ENCODE measurements at regions not wholly inside any gene's neighbourhood (a gene's known extent, or its start where the extent isn't known, plus 50 kb on each side); places are given as distances from the start of the nearest gene placed in this dataset.

DNA sequence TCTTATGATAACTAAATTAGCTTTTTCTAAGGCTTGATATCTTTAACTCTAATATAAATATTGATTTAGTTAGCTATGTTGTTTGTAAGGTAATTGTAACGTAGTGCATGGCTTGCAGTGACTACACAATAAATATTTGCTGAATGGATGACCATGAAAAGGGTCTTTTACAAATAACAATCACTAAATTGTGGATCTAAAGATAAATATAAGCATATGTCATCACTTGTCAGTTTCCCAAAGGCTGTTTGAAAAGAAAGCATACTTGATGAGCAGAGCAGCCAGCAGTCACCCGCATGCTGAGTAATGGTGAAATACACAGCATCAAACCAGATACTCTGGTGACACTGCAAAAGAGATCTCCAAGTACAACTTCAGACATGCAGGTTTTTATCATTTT lies 92.5 kb upstream of the FMN2 start:
- DNase-seq (ENCODE audit: low read depth), result no peak
- TF ChIP-seq, protein P1, sequence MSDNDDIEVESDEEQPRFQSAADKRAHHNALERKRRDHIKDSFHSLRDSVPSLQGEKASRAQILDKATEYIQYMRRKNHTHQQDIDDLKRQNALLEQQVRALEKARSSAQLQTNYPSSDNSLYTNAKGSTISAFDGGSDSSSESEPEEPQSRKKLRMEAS (IDR thresholded peaks at IDR 0.05; ENCODE audit: low read depth, low read length), result no peak

DNA sequence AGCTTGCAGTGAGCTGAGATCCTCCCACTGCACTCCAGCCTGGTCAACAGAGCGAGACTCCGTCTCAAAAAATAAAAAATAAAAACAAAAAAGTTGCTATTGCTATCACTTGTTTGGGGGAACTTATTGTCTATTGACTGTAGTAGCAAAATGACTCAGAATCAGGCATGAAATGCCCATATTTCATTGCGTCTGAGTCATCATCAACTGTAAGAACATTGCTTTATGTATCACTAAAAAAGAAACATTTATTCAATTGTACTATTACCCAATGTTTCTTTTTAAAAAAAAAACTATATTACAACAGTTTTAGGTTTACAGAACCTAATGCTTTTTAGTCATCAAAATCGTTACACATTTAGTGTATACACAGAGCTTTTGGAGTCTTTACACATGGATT lies 91.0 kb upstream of the FMN2 start:
- DNase-seq (ENCODE audit: low read depth), result no peak
- H3K4me3 ChIP-seq (ENCODE audit: low read depth, low read length), result no peak overlapping the region
- TF ChIP-seq, protein P1 (IDR thresholded peaks at IDR 0.05; ENCODE audit: low read depth, low read length), result no peak
- TF ChIP-seq POLR2A (IDR thresholded peaks at IDR 0.05; ENCODE audit: extremely low read depth, insufficient read length) (no peak), MYC (IDR thresholded peaks at IDR 0.05; ENCODE audit: low read depth, low read length) (no peak)
- TF ChIP-seq, protein P2, sequence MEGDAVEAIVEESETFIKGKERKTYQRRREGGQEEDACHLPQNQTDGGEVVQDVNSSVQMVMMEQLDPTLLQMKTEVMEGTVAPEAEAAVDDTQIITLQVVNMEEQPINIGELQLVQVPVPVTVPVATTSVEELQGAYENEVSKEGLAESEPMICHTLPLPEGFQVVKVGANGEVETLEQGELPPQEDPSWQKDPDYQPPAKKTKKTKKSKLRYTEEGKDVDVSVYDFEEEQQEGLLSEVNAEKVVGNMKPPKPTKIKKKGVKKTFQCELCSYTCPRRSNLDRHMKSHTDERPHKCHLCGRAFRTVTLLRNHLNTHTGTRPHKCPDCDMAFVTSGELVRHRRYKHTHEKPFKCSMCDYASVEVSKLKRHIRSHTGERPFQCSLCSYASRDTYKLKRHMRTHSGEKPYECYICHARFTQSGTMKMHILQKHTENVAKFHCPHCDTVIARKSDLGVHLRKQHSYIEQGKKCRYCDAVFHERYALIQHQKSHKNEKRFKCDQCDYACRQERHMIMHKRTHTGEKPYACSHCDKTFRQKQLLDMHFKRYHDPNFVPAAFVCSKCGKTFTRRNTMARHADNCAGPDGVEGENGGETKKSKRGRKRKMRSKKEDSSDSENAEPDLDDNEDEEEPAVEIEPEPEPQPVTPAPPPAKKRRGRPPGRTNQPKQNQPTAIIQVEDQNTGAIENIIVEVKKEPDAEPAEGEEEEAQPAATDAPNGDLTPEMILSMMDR (IDR thresholded peaks at IDR 0.05; ENCODE audit: low read depth, low read length), result no peak

More for the DNA sequence above, 92.5 kb upstream of the FMN2 start:
- H3K4me3 ChIP-seq (ENCODE audit: low read depth, low read length), result no peak overlapping the region

DNA sequence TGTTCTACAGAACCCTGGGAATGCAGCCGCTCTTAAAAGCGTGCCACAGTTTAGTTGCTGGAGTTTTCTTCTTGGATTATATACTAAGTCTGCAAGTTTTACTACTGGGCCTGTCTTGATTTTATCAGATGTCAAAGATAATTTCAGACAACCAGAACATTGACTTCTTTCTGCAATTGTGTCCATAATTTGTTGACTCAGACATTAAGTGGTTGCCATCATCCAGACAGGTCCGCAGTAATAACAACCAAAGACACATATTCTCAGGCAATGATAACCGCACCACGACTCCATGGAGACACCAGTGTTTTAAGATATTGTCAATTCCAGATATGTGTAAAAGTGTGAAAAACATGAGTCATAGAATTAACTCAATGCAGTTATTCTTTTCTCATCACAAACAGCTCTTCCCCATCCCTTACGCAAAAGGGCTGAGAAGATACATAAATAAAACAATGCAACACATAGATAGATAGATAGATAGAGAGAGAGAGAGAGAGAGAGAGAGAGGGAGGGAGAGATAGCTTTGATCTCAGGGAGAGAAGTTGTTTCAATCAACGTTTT lies 90.4 kb upstream of the FMN2 start:
- no peak for DNase-seq (ENCODE audit: low read depth)
- no peak overlapping the region for H3K4me3 ChIP-seq (ENCODE audit: low read depth, low read length)
- no peak for TF ChIP-seq POLR2A (IDR thresholded peaks at IDR 0.05; ENCODE audit: extremely low read depth, insufficient read length)
- TF ChIP-seq MYC (IDR thresholded peaks at IDR 0.05; ENCODE audit: low read depth, low read length), result no peak
- TF ChIP-seq, protein P2 (IDR thresholded peaks at IDR 0.05; ENCODE audit: low read depth, low read length), result no peak
- TF ChIP-seq, protein P1 (IDR thresholded peaks at IDR 0.05; ENCODE audit: low read depth, low read length), result no peak

DNA sequence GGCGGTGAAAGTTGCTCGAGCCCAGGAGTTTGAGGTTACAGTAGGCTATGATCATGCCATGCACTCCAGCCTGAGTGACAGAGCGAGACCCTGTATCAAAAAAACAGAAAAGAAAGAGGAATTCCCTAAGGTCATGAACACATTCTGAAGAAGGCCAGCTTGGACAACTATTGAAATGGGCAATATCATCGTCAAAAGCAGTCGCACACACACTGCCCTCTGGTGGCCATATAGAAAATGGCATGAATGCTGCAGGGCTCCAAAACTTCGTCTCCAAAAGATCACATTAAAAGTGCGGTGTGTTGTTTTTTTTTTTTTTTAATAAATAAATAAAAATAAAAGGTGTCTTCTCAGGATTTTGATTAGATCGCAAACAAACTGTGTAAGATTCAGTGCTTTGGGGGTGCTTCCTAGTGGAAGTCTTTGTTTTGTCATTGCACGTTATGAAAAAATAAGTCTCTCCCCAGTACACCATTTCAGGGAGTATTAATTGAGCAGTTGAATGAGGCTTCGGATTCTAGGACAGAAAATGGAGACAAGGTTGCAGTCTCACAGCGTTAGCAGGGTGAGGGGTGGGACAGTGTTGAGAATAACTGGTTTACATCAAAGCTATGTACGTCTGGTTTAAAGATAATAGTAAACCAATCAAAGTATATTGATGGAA lies 87.5 kb upstream of the FMN2 start:
- no peak overlapping the region for H3K4me3 ChIP-seq (ENCODE audit: low read depth, low read length)
- peak; percentile 33 for DNase-seq (ENCODE audit: low read depth)
- TF ChIP-seq, protein P2 (IDR thresholded peaks at IDR 0.05; ENCODE audit: low read depth, low read length), result peak; percentile 77
- TF ChIP-seq MYC (IDR thresholded peaks at IDR 0.05; ENCODE audit: low read depth, low read length) (no peak), POLR2A (IDR thresholded peaks at IDR 0.05; ENCODE audit: extremely low read depth, insufficient read length) (no peak)

DNA sequence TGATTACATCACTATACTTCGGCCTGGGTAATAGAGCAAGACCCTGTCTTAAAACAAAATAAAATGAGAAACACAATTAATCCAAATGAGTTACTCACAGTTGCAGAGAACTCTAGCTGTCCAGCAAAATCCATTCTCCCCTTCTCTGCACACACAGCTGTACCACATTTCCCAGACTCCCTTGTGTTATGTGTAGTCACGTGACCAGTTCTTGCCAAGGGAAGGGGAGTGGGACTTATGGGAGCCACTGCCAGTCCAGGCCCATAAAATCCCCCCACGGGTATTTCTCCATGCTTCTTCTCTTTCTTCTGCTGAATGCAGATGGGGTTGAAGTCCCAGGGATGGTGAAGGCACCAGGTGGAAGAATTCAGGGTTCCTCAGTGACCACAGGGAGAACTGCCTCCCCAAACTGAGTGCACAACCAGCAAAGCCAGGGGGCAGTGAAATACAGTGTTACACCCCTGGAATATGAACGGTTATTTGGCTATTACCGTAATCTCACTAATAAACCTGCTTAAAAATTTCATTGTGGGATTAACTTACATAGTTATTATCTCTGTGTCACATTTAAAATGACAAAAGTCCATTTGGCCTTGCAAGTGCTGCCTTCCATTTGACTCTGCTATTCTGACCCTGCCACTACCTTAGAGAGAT lies 85.6 kb upstream of the FMN2 start:
- DNase-seq (ENCODE audit: low read depth), result peak; percentile 5
- no peak overlapping the region for H3K4me3 ChIP-seq (ENCODE audit: low read depth, low read length)
- TF ChIP-seq, protein P2 (IDR thresholded peaks at IDR 0.05; ENCODE audit: low read depth, low read length), result no peak
- TF ChIP-seq MYC (IDR thresholded peaks at IDR 0.05; ENCODE audit: low read depth, low read length) (no peak), POLR2A (IDR thresholded peaks at IDR 0.05; ENCODE audit: extremely low read depth, insufficient read length) (no peak)
- TF ChIP-seq, protein P1 (IDR thresholded peaks at IDR 0.05; ENCODE audit: low read depth, low read length), result no peak

DNA sequence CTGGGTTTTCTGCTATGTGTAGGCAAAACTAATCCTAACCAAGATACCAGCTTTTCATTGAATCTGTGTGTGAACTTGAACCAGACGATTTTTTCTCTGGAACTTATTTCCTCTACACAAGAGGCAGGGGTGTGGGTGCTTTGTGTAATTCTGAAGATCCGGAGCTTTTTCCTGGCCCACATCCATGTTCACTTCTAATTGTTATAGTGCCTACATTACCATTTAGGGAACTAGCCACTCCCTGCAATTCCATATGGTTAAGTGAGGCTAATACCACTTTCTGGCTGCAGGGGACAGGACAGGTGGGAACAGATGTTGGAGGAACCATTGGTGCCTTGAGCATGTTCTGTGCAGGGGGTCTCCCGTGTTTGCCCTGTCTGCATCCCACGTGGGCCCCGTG lies 83.4 kb upstream of the FMN2 start:
- DNase-seq (ENCODE audit: low read depth), result no peak
- TF ChIP-seq, protein P1 (IDR thresholded peaks at IDR 0.05; ENCODE audit: low read depth, low read length), result no peak
- TF ChIP-seq MYC (IDR thresholded peaks at IDR 0.05; ENCODE audit: low read depth, low read length) (no peak), POLR2A (IDR thresholded peaks at IDR 0.05; ENCODE audit: extremely low read depth, insufficient read length) (no peak)
- TF ChIP-seq, protein P2 (IDR thresholded peaks at IDR 0.05; ENCODE audit: low read depth, low read length), result no peak
- H3K4me3 ChIP-seq (ENCODE audit: low read depth, low read length), result no peak overlapping the region
